HG02588 (cell line): ENCODE measurements at regions not wholly inside any gene's neighbourhood (a gene's known extent, or its start where the extent isn't known, plus 50 kb on each side); places are given as distances from the start of the nearest gene placed in this dataset.
"Not testable (repeated sequence)": the region's sequence is repeated elsewhere in the genome, so short reads cannot be mapped to it uniquely, and the experiment has no call there.

Source experiments
- ATAC-seq: cut with Tn5 transposase; IDR thresholded peaks from one replicate; pipeline ENCODE4 v1.9.1; 2021; ENCODE audit warnings: mild to moderate bottlenecking, moderate library complexity; ENCODE audit not compliant: unreplicated experiment

GRCh38 chr14:89699071-89699470 lies 255.5 kb downstream of the EFCAB11 start:
- ATAC-seq: no peak

GRCh38 chr14:89697281-89698060 lies 257.1 kb downstream of the EFCAB11 start:
- no peak for ATAC-seq

- ATAC-seq: no peak
Observed at GRCh38 chr14:89695846-89696245, 258.7 kb downstream of the EFCAB11 start.

- no peak for ATAC-seq
Observed at GRCh38 chr14:89690139-89690538, 264.4 kb downstream of the EFCAB11 start.

GRCh38 chr14:89689711-89690110 lies 264.8 kb downstream of the EFCAB11 start:
- not testable (repeated sequence) for ATAC-seq

DNA sequence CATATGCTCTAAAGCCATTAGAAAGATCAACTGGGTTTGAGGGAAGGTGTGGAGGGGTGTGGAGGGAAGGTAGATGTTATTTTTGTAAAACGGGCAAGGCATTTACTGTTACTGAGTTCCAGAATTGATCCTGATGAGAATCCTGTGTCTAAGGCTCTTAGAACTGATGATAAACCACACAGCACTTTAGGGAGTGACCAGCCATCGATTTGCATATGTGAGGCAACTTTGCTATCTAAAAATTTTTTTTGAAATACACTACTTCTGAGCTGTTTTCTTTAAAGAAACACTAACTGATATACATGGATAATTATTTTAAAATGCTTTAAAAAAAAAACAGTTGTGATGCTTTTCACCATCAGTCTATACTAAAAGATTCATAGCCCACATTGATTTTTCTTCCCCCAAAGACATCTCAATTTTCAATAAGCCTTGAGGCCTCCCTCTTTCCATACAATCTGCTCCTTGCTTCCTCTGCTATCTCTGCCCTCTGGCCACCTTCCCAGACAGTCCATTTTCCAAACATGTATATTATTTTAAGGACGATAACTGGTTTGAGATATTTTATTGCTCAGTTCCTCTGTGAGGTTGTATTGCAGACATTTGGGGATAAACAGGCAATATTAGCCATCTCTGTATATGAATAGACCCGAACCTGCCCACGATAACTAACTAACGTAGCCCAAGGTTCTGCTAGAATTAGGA lies 265.9 kb downstream of the EFCAB11 start:
- no peak for ATAC-seq

DNA sequence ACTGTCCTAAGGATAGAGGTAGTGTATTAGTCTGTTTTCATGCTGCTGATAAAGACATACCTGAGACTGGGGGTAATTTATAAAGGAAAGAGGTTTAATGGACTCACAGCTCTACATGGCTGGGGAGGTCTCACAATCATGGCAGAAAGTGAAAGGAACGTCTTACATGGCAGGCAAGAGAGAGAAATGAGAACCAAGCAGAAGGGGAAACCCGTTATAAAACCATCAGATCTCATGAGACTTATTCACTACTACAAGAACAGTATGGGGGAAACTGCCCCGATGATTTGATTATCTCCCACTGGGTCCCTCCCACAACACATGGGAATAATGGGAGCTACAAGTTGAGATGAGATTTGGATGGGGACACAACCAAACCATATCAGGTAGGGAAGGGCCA lies 267.4 kb downstream of the EFCAB11 start:
- not testable (repeated sequence) for ATAC-seq

- no peak for ATAC-seq
Observed at GRCh38 chr14:89684139-89684538, 267.1 kb upstream of the FOXN3 start.

DNA sequence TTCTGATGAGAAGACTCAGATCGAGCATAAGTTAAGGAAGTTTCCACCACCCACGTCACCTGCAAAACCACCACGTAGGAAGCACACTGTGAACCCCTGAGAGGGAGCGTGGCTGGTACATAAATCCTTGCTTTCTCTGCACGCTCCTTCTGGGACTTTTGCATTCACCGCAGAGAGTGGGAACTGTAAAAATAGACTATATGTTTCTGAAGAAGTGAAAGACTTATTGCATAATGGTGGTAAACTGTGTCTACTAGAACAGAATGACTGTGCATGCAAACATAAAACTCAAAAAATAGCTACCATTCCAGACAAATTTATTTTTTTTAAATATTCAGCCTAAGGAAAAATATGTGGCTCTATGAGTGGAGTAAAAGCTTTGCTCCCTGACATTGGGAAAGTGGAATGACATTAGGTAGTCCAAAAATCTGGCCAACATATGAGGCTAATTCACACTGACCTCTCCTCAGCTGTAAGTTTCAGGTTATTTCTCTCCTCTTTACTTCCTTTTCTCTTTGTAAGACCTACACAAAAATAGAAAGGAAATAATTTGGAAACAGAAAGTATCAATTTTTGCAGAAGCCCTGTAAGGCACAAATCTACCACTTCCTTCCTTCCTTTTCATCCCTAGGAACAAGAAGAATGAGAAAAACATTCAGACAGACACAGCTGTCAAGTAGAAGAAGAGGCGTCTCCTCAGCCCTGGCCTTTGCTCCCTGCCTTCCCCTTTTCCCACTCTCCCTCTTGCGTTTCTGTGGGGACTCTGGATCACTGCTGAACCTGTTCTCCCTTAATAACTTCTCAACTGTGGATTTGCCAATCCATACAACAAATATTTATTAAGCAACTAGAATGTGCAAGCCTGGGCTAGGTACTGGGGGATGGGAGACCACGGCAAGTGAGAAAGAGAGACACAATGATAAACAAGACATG lies 264.3 kb upstream of the FOXN3 start:
- peak; percentile 84 for ATAC-seq

- ATAC-seq: no peak
Observed at GRCh38 chr14:89680156-89680555, 263.1 kb upstream of the FOXN3 start.

DNA sequence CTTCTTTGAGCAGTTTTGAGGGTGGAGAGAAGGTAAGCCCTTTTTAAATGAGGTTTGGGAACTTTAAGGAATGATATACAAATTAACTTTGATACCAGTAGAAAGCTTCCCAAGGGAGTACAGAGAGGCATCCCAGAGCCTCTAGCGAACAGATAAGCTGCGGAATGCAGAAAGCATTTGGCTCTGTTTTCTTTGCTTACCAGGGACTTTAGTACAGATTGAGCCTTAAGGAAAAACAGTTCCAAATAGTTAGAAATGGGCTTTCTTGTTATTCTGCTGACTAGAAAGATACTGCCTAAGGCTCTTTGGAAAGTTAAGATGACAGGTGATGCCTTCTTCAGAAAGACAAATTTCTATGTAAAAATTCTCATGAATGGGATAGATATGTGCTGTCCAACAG lies 261.7 kb upstream of the FOXN3 start:
- ATAC-seq: no peak

- no peak for ATAC-seq
Observed at GRCh38 chr14:89675590-89675989, 258.6 kb upstream of the FOXN3 start.

GRCh38 chr14:89674936-89675335 lies 257.9 kb upstream of the FOXN3 start:
- no peak for ATAC-seq

DNA sequence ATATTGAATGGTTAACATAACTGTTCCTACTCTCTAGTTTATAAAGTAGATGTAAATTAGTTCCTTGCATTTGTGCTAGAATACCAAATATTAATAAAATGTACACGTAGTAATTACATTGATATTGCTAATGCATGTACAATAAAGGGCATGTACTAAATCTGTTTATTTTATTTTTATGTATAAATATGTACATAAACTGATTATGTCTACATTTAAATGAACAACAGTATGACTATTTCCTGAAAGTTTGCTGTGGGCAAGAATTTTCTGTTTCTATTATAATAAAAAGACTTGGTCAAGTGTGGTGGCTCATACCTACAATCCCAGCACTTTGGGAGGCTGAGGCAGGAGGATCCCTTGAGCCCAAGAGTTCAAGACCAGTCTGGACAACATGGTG lies 257.2 kb upstream of the FOXN3 start:
- no peak for ATAC-seq

GRCh38 chr14:89673512-89674225 lies 256.6 kb upstream of the FOXN3 start:
- no peak for ATAC-seq

- no peak for ATAC-seq
Observed at GRCh38 chr14:89672636-89673511, 255.8 kb upstream of the FOXN3 start.

- ATAC-seq: no peak
Observed at GRCh38 chr14:89669193-89669592, 252.2 kb upstream of the FOXN3 start.

DNA sequence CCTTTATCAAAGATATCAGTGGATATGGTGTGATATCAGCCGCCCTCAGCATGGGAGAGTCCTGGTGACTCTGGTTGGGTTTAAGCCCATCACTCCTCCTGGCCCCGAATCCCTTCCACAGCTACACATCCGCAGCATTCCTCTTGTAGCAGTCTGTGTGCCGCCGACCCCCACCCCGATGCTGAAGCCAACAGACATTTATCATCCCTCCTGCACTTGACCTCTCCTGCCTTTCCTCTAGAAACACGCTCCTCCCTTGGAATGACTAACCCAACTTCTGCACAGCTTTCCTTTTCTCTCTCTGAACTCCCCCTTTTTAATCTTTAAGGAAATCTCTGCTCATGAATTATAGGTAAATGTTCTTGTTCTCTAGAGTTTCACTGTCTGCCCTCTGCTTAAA lies 250.9 kb upstream of the FOXN3 start:
- ATAC-seq: no peak

DNA sequence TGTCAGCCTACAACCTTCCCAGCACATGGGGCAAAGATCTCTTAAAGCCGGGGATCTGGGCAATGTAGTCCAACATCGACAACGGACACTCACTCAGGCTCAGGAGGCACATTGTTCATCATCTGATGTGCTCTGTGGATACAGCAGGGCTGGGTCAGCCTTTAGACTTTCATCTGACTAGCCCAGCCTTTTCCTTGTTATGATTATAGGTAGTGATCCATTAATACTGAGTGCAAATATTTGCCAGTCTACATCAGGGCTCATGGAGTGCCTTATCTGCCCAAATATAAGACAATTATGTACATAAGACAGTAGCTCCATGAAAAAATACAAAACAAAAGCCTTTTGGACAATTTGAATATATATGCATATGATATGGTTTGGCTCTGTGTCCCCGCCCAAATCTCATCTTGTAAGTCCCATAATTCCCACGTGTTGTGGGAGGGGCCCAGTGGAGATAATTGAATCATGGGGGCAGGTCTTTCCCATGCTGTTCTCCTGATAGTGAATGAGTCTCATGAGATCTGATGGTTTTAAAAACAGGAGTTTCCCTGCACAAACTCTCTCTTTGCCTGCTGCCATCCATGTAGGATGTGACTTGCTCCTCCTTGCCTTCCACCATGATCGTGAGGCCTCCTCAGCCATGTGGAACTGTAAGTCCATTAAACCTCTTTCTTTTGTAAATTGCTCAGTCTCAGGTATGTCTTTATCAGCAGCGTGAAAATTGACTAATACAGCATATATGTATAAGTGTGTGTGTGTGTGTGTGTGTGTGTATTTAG lies 248.5 kb upstream of the FOXN3 start:
- not testable (repeated sequence) for ATAC-seq
